Lower lobe of right lung (tissue), 2 donors: ENCODE measurements at regions not wholly inside any gene's neighbourhood (a gene's known extent, or its start where the extent isn't known, plus 50 kb on each side); places are given as distances from the start of the nearest gene placed in this dataset.

ENCODE experiments used
- ATAC-seq, 2 donors: fragments of 200-7000 bp; cut with Tn5 transposase; one replicate each; pipeline ENCODE4 v1.9.1; 2020 to 2022; ENCODE audit warnings: mild to moderate bottlenecking in 2 of 2, moderate library complexity in 2 of 2
- DNase-seq: peaks from one replicate; pipeline ENCODE4 v3.0.0-alpha.2; 2020
- H3K27ac ChIP-seq: fragments of 200-600 bp; one replicate; pipeline ENCODE4 v1.8.0; 2022
- H3K27me3 ChIP-seq: fragments of 200-600 bp; one replicate; pipeline ENCODE4 v1.8.0; 2022; ENCODE audit warnings: low read depth
- H3K36me3 ChIP-seq: fragments of 200-600 bp; one replicate; pipeline ENCODE4 v1.8.0; 2022; ENCODE audit warnings: mild to moderate bottlenecking
- H3K4me1 ChIP-seq: fragments of 200-600 bp; one replicate; pipeline ENCODE4 v1.8.0; 2022
- H3K4me3 ChIP-seq: fragments of 200-600 bp; one replicate; pipeline ENCODE4 v1.8.0; 2022; ENCODE audit warnings: mild to moderate bottlenecking
- H3K9me3 ChIP-seq: fragments of 200-600 bp; one replicate; pipeline ENCODE4 v1.8.0; 2022
- CTCF ChIP-seq: fragments of 200-600 bp; IDR thresholded peaks from one replicate; pipeline ENCODE4 v1.8.0; 2022; ENCODE audit warnings: antibody characterized with exemption, mild to moderate bottlenecking
- intact Hi-C: fragments of 100-400 bp; cut with DNase I; formaldehyde crosslinking; loops from one replicate; pipeline ENCODE4 v1.11.0; 2022
- donor health status: DM: no; HTN: yes; CAD: no; lungs with severe emphysema.

GRCh38 chr20:4439461-4439860, 190.4 kb upstream of the ADRA1D start:
- Histone ChIP-seq H3K4me3 (no peak overlapping the region), H3K36me3 (no peaks in the 10 kb centered on the region), H3K4me1 (no peaks in the 10 kb centered on the region), H3K9me3 (no peaks in the 10 kb centered on the region), H3K27me3 (peaks cover 7% of the 10 kb centered on the region), H3K27ac (no peak overlapping the region)
- DNase-seq (no peak), ATAC-seq (no peak)
- no peak for TF ChIP-seq CTCF
- intact Hi-C loops, result no loop called here

- no peak for DNase-seq
- H3K27me3 ChIP-seq, result peaks cover 7% of the 10 kb centered on the region
- no peak for ATAC-seq
- no peaks in the 10 kb centered on the region for H3K9me3 ChIP-seq
- no peak overlapping the region for H3K27ac ChIP-seq
- no peak for TF ChIP-seq CTCF
- H3K4me1 ChIP-seq, result no peaks in the 10 kb centered on the region
- H3K4me3 ChIP-seq, result no peak overlapping the region
- intact Hi-C loops, result no loop called here
- no peaks in the 10 kb centered on the region for H3K36me3 ChIP-seq
Measured at GRCh38 chr20:4437131-4437530, 188.0 kb upstream of the ADRA1D start.

GRCh38 chr20:4435671-4436455, 186.8 kb upstream of the ADRA1D start:
- Histone ChIP-seq H3K4me1 (no peaks in the 10 kb centered on the region), H3K27me3 (peaks cover 7% of the 10 kb centered on the region), H3K27ac (no peak overlapping the region), H3K9me3 (no peaks in the 10 kb centered on the region), H3K36me3 (no peaks in the 10 kb centered on the region), H3K4me3 (no peak overlapping the region)
- no peak for TF ChIP-seq CTCF
- DNase-seq (no peak), ATAC-seq (no peak)
- intact Hi-C loops, result no loop called here

- Histone ChIP-seq H3K27me3 (peaks cover 7% of the 10 kb centered on the region), H3K27ac (no peak overlapping the region), H3K4me1 (no peaks in the 10 kb centered on the region), H3K4me3 (no peak overlapping the region), H3K9me3 (no peaks in the 10 kb centered on the region), H3K36me3 (no peaks in the 10 kb centered on the region)
- intact Hi-C loops, result no loop called here
- ATAC-seq (no peak), DNase-seq (no peak)
- no peak for TF ChIP-seq CTCF
Measured at GRCh38 chr20:4435225-4435624, 186.1 kb upstream of the ADRA1D start.

- no peaks in the 10 kb centered on the region for H3K36me3 ChIP-seq
- no peaks in the 10 kb centered on the region for H3K4me1 ChIP-seq
- H3K4me3 ChIP-seq, result no peak overlapping the region
- intact Hi-C loops, result no loop called here
- no peak for ATAC-seq
- no peaks in the 10 kb centered on the region for H3K9me3 ChIP-seq
- no peak for TF ChIP-seq CTCF
- DNase-seq, result no peak
- H3K27ac ChIP-seq, result no peak overlapping the region
- peaks cover 6% of the 10 kb centered on the region for H3K27me3 ChIP-seq
Measured at GRCh38 chr20:4434681-4435080, 185.6 kb upstream of the ADRA1D start.
